Heart left ventricle (tissue), 13 donors: ENCODE measurements at regions not wholly inside any gene's neighbourhood (a gene's known extent, or its start where the extent isn't known, plus 50 kb on each side); places are given as distances from the start of the nearest gene placed in this dataset.

ENCODE experiments used
- POLR2A ChIP-seq, 2 donors: fragments of 450-650 bp; IDR thresholded peaks; one replicate each; pipeline ENCODE4 v1.6.1; 2017; ENCODE audit warnings: antibody characterized with exemption in 2 of 2, mild to moderate bottlenecking in 2 of 2, moderate library complexity in 2 of 2
- TF ChIP-seq, protein P1 (sequence below), 12 donors: fragments of 200-600 bp; sonication (generic) in 4 of 12; IDR thresholded peaks; one replicate each; pipeline versions ENCODE4 v1.5.0 to v1.8.0; 2018 to 2022; ENCODE audit warnings: antibody characterized with exemption in 12 of 12, mild to moderate bottlenecking in 5 of 12
- donor health status: ischemic (EF 13 %, LVEDD 7.1; RV severe dilation, severe dysfunction).
- donor health status: DM: no; HTN: yes; CAD: no.
- donor health status: DM: no; HTN: no; CAD: no.
- donor health status: ischemic (EF 25% LVEDD 6.9; RV normal size, moderate dysfunction).
- donor health status: ischemic (EF 25% LVEDD 5.7; RV mildly dilated, moderate dysfunction).
- donor health status: ischemic (EF 35%, LVEDD 5.7; RV mildly dilated, moderate dysfunction).
- donor health status: nonischemic (EF 11% LVEDD 7.7; RV severe dilation, severe dysfunction).
- donor health status: DM: yes; HTN: yes; CAD: no.
- donor health status: PGD.
- donor health status: ischemic (EF 29% LVEDD 5.4; RV normal size, mild dysfunction).
- donor health status: nonischemic (EF 23%, LVEDD 6.1; RV moderate dilation, normal function).

GRCh38 chr2:174681099-174682006, 82.9 kb downstream of the CHRNA1 start:
- TF ChIP-seq, protein P1, sequence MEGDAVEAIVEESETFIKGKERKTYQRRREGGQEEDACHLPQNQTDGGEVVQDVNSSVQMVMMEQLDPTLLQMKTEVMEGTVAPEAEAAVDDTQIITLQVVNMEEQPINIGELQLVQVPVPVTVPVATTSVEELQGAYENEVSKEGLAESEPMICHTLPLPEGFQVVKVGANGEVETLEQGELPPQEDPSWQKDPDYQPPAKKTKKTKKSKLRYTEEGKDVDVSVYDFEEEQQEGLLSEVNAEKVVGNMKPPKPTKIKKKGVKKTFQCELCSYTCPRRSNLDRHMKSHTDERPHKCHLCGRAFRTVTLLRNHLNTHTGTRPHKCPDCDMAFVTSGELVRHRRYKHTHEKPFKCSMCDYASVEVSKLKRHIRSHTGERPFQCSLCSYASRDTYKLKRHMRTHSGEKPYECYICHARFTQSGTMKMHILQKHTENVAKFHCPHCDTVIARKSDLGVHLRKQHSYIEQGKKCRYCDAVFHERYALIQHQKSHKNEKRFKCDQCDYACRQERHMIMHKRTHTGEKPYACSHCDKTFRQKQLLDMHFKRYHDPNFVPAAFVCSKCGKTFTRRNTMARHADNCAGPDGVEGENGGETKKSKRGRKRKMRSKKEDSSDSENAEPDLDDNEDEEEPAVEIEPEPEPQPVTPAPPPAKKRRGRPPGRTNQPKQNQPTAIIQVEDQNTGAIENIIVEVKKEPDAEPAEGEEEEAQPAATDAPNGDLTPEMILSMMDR (IDR thresholded peaks at IDR 0.05) = no peak
- TF ChIP-seq POLR2A (IDR thresholded peaks at IDR 0.05) = no peak
